WTC11 (cell line): ENCODE measurements at regions not wholly inside any gene's neighbourhood (a gene's known extent, or its start where the extent isn't known, plus 50 kb on each side); places are given as distances from the start of the nearest gene placed in this dataset.

ENCODE experiments used
- ATF1 ChIP-seq: sonication (generic); formaldehyde crosslinking; IDR thresholded peaks from 2 replicates; pipeline ENCODE4 v1.8.1; 2023; ENCODE audit warnings: mild to moderate bottlenecking, moderate library complexity, missing genetic modification reagents
- CREM ChIP-seq: sonication (generic); formaldehyde crosslinking; IDR thresholded peaks from 2 replicates; pipeline ENCODE4 v1.8.1; 2022; ENCODE audit warnings: mild to moderate bottlenecking, missing genetic modification reagents, moderate library complexity
- IRF1 ChIP-seq: sonication (generic); formaldehyde crosslinking; IDR thresholded peaks from 2 replicates; pipeline ENCODE4 v1.8.0; 2023; ENCODE audit warnings: missing genetic modification reagents
- JUN ChIP-seq: sonication (generic); formaldehyde crosslinking; IDR thresholded peaks from 2 replicates; pipeline ENCODE4 v1.8.0; 2023; ENCODE audit warnings: mild to moderate bottlenecking, missing genetic modification reagents
- KAT7 ChIP-seq: sonication (generic); formaldehyde crosslinking; IDR thresholded peaks from 2 replicates; pipeline ENCODE4 v1.8.1; 2023; ENCODE audit warnings: missing genetic modification reagents, mild to moderate bottlenecking, borderline replicate concordance
- MYBL2 ChIP-seq: sonication (generic); formaldehyde crosslinking; IDR thresholded peaks from 2 replicates; pipeline ENCODE4 v1.8.1; 2023; ENCODE audit warnings: mild to moderate bottlenecking, moderate library complexity, missing genetic modification reagents
- USF2 ChIP-seq: sonication (generic); formaldehyde crosslinking; IDR thresholded peaks from 2 replicates; pipeline ENCODE4 v1.8.1; 2023; ENCODE audit warnings: mild to moderate bottlenecking, missing genetic modification reagents, moderate library complexity
- ZBTB21 ChIP-seq: sonication (generic); formaldehyde crosslinking; IDR thresholded peaks from 2 replicates; pipeline ENCODE4 v1.8.1; 2023; ENCODE audit warnings: mild to moderate bottlenecking, missing genetic modification reagents, borderline replicate concordance
- TF ChIP-seq, protein P1 (sequence below): fragments of 200-600 bp; IDR thresholded peaks from 2 replicates; pipeline ENCODE4 v1.8.0; 2022; ENCODE audit warnings: antibody characterized with exemption
- TF ChIP-seq, protein P2 (sequence below): sonication (generic); formaldehyde crosslinking; IDR thresholded peaks from 2 replicates; pipeline ENCODE4 v1.8.1; 2023; ENCODE audit warnings: mild to moderate bottlenecking, missing genetic modification reagents, moderate library complexity

DNA sequence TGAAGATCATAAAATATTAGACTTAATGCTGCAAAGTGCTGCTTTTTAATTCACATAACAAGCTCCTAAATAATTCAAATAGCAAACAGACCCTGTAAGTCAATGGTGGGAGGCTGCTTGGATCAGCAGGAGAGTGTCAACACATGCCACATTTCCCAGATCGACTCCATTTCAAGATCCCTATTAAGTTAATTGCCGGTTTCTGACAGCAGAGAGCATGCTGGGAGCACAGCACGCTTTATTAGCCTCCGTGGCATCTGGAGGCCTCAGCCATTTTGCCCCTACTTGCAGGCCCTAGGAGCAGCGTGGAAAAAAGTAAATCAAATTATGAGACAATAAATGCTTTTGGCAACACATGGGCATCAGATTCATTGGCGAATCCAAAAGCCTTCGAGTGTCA lies 201.0 kb downstream of the EMX2 start:
- TF ChIP-seq ATF1 (CRISPR knock-in tag): no peak
- no peak for TF ChIP-seq JUN (CRISPR knock-in tag)
- no peak for TF ChIP-seq CREM (CRISPR knock-in tag)
- TF ChIP-seq, protein P1, sequence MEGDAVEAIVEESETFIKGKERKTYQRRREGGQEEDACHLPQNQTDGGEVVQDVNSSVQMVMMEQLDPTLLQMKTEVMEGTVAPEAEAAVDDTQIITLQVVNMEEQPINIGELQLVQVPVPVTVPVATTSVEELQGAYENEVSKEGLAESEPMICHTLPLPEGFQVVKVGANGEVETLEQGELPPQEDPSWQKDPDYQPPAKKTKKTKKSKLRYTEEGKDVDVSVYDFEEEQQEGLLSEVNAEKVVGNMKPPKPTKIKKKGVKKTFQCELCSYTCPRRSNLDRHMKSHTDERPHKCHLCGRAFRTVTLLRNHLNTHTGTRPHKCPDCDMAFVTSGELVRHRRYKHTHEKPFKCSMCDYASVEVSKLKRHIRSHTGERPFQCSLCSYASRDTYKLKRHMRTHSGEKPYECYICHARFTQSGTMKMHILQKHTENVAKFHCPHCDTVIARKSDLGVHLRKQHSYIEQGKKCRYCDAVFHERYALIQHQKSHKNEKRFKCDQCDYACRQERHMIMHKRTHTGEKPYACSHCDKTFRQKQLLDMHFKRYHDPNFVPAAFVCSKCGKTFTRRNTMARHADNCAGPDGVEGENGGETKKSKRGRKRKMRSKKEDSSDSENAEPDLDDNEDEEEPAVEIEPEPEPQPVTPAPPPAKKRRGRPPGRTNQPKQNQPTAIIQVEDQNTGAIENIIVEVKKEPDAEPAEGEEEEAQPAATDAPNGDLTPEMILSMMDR: no peak
- no peak for TF ChIP-seq USF2 (CRISPR knock-in tag)
- no peak for TF ChIP-seq IRF1
- TF ChIP-seq MYBL2 (CRISPR knock-in tag): no peak
- TF ChIP-seq KAT7 (CRISPR knock-in tag): no peak
- TF ChIP-seq, protein P2, sequence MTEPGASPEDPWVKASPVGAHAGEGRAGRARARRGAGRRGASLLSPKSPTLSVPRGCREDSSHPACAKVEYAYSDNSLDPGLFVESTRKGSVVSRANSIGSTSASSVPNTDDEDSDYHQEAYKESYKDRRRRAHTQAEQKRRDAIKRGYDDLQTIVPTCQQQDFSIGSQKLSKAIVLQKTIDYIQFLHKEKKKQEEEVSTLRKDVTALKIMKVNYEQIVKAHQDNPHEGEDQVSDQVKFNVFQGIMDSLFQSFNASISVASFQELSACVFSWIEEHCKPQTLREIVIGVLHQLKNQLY (CRISPR knock-in tag): no peak
- no peak for TF ChIP-seq ZBTB21
